Mesendoderm (in vitro differentiated cells): ENCODE measurements at regions not wholly inside any gene's neighbourhood (a gene's known extent, or its start where the extent isn't known, plus 50 kb on each side); places are given as distances from the start of the nearest gene placed in this dataset.

Experiments
- DNase-seq: peaks from one replicate; pipeline ENCODE4 v3.0.0; 2013
- H2AK5ac ChIP-seq: 2 replicates; pipeline ENCODE4 v1.6.1; 2013; ENCODE audit warnings: low read length, inconsistent platforms
- H2BK120ac ChIP-seq: 2 replicates; pipeline ENCODE4 v1.6.1; 2013; ENCODE audit warnings: low read depth, mild to moderate bottlenecking, low read length, moderate library complexity, mixed read lengths
- H2BK15ac ChIP-seq: replicated peaks from 2 replicates; pipeline ENCODE4 v1.6.1; 2013; ENCODE audit warnings: low read depth, mild to moderate bottlenecking, moderate library complexity
- H2BK5ac ChIP-seq: 2 replicates; pipeline ENCODE4 v1.6.1; 2013; ENCODE audit warnings: low read length, inconsistent platforms
- H3K18ac ChIP-seq: 2 replicates; pipeline ENCODE4 v1.6.1; 2013; ENCODE audit warnings: mild to moderate bottlenecking, low read length, mixed read lengths
- H3K23ac ChIP-seq: one replicate; pipeline ENCODE4 v1.6.1; 2013; ENCODE audit warnings: low read length
- H3K27ac ChIP-seq: 2 replicates; pipeline ENCODE4 v1.5.1; 2013; ENCODE audit warnings: low read depth, mild to moderate bottlenecking, inconsistent platforms, low read length, moderate library complexity
- H3K27me3 ChIP-seq: 2 replicates; pipeline ENCODE4 v1.6.1; 2013; ENCODE audit warnings: low read length, control low read depth, mild to moderate bottlenecking, inconsistent platforms; ENCODE audit not compliant: insufficient read depth, poor library complexity
- H3K36me3 ChIP-seq: 2 replicates; pipeline ENCODE4 v1.6.1; 2013; ENCODE audit warnings: low read length, inconsistent platforms; ENCODE audit not compliant: control insufficient read depth, insufficient read depth
- H3K4ac ChIP-seq: one replicate; pipeline ENCODE4 v1.6.1; 2013; ENCODE audit warnings: low read depth, mild to moderate bottlenecking, low read length, moderate library complexity
- H3K4me1 ChIP-seq: 2 replicates; pipeline ENCODE4 v1.6.1; 2013; ENCODE audit warnings: low read depth, low read length, inconsistent platforms; ENCODE audit not compliant: control insufficient read depth
- H3K4me2 ChIP-seq: 2 replicates; pipeline ENCODE4 v1.6.1; 2013; ENCODE audit warnings: low read length
- H3K4me3 ChIP-seq: 2 replicates; pipeline ENCODE4 v1.5.1; 2013; ENCODE audit warnings: mild to moderate bottlenecking, low read length
- H3K56ac ChIP-seq: one replicate; pipeline ENCODE4 v1.6.1; 2013; ENCODE audit warnings: low read length
- H3K79me1 ChIP-seq: 2 replicates; pipeline ENCODE4 v1.6.1; 2013; ENCODE audit warnings: low read length, inconsistent platforms
- H3K79me2 ChIP-seq: 2 replicates; pipeline ENCODE4 v1.6.1; 2013; ENCODE audit warnings: mild to moderate bottlenecking, low read length; ENCODE audit not compliant: control insufficient read depth, insufficient read depth
- H3K9ac ChIP-seq: 2 replicates; pipeline ENCODE4 v1.6.1; 2013; ENCODE audit warnings: low read length, inconsistent platforms
- H4K5ac ChIP-seq: one replicate; pipeline ENCODE4 v1.6.1; 2013; ENCODE audit warnings: low read length
- H4K8ac ChIP-seq: one replicate; pipeline ENCODE4 v1.6.1; 2013; ENCODE audit warnings: low read depth, mild to moderate bottlenecking, control low read depth, low read length, moderate library complexity
- WGBS: extraction: QIAGEN DNeasy Blood & Tissue Kit; methylation state at CpG from one replicate; pipeline ENCODE4 v1.1.7; 2013; ENCODE audit warnings: low lambda C conversion rate, missing lambda C conversion rate; ENCODE audit not compliant: insufficient coverage; ENCODE audit errors: extremely low coverage; 5-methylcytosine and 5-hydroxymethylcytosine counted together

DNA sequence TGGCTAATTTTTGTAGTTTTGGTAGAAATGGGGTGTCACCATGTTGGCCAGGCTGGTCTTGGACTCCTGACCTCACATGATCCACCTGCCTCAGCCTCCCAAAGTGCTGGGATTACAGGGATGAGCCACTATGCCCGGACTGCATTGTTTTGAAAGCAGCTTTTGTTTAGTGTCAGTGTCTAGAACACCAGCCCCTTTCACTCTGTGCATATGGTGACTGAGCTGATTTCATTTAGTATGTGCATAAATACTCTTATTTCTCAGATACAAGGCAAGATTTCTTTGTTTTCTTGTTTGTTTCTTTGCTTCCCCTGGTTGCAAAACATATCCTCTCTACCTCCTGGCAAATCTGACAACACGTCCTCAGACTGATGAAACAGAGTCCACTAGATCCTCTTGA, 152.8 kb upstream of the CHD6 start:
- Histone ChIP-seq H2BK5ac (no peak overlapping the region), H2BK120ac (no peak overlapping the region), H3K4ac (no peak overlapping the region), H4K5ac (no peak overlapping the region), H2AK5ac (no peak overlapping the region), H3K4me1 (peaks cover 3% of the 10 kb centered on the region), H4K8ac (no peak overlapping the region), H3K79me2 (no peaks in the 10 kb centered on the region), H3K9ac (no peak overlapping the region), H3K27ac (no peak overlapping the region), H3K56ac (no peak overlapping the region), H2BK15ac (no peak overlapping the region), H3K4me2 (no peak overlapping the region), H3K36me3 (no peaks in the 10 kb centered on the region), H3K4me3 (no peak overlapping the region), H3K27me3 (no peaks in the 10 kb centered on the region), H3K18ac (no peak overlapping the region), H3K23ac (no peak overlapping the region), H3K79me1 (no peaks in the 10 kb centered on the region)
- WGBS, result no CpG with 5 or more reads among the region's 2 CpGs
- DNase-seq, result no peak

GRCh38 chr20:41770427-41770826, 152.2 kb upstream of the CHD6 start:
- H3K56ac ChIP-seq, result no peak overlapping the region
- WGBS, result no CpG with 5 or more reads among the region's 3 CpGs
- no peaks in the 10 kb centered on the region for H3K27me3 ChIP-seq

DNA sequence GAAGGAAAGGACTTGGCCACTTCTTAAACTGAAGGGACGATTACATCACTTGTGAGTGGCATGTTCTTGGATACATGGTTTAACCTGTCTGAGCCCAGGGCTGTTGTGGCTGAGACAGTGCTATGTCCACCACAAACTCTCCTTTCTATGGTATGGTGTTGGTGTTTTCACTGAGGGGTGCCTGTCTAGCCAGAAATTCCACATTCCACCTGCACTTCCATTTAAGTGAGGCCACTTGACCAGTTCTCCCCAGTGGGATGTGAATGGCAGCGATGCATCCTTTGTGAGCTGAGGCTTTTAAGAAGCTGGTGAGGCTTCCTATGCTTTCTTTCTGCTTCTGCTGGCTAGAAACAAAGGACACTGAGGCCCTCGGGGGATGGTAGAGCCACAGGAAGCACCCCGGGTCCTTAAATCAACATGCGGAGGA, 151.4 kb upstream of the CHD6 start:
- Histone ChIP-seq H3K79me2 (no peaks in the 10 kb centered on the region), H2AK5ac (no peak overlapping the region), H3K36me3 (no peaks in the 10 kb centered on the region), H4K5ac (no peak overlapping the region), H4K8ac (no peak overlapping the region), H3K79me1 (no peaks in the 10 kb centered on the region), H2BK5ac (no peak overlapping the region), H3K27ac (no peak overlapping the region), H2BK15ac (no peak overlapping the region), H3K18ac (no peak overlapping the region), H3K23ac (no peak overlapping the region), H2BK120ac (no peak overlapping the region), H3K4me2 (no peak overlapping the region), H3K4me3 (no peak overlapping the region), H3K4me1 (peaks cover 3% of the 10 kb centered on the region), H3K9ac (no peak overlapping the region), H3K4ac (no peak overlapping the region), H3K27me3 (no peaks in the 10 kb centered on the region), H3K56ac (no peak overlapping the region)
- peak; percentile 76 for DNase-seq
- WGBS, result no CpG with 5 or more reads among the region's 5 CpGs

More at GRCh38 chr20:41770427-41770826, 152.2 kb upstream of the CHD6 start:
- Histone ChIP-seq H3K79me1 (no peaks in the 10 kb centered on the region), H3K4me1 (peaks cover 3% of the 10 kb centered on the region), H2AK5ac (no peak overlapping the region), H3K36me3 (no peaks in the 10 kb centered on the region), H3K79me2 (no peaks in the 10 kb centered on the region), H4K8ac (no peak overlapping the region), H2BK120ac (no peak overlapping the region), H2BK15ac (no peak overlapping the region), H3K9ac (no peak overlapping the region), H4K5ac (no peak overlapping the region), H3K4me2 (no peak overlapping the region), H3K4me3 (no peak overlapping the region), H3K4ac (no peak overlapping the region), H2BK5ac (no peak overlapping the region), H3K23ac (no peak overlapping the region), H3K18ac (no peak overlapping the region), H3K27ac (no peak overlapping the region)
- no peak for DNase-seq

GRCh38 chr20:41750137-41750536, 132.0 kb upstream of the CHD6 start:
- H3K27me3 ChIP-seq, result no peaks in the 10 kb centered on the region
- DNase-seq, result no peak
- H3K27ac ChIP-seq, result no peak overlapping the region
- no peaks in the 10 kb centered on the region for H3K4me1 ChIP-seq
- no peak overlapping the region for H4K5ac ChIP-seq
- no peak overlapping the region for H3K18ac ChIP-seq
- no peak overlapping the region for H3K4ac ChIP-seq
- no peak overlapping the region for H3K56ac ChIP-seq
- no peak overlapping the region for H2BK15ac ChIP-seq
- no peak overlapping the region for H4K8ac ChIP-seq
- H2BK120ac ChIP-seq, result no peak overlapping the region
- H3K9ac ChIP-seq, result no peak overlapping the region
- H3K79me1 ChIP-seq, result no peaks in the 10 kb centered on the region
- H3K36me3 ChIP-seq, result no peaks in the 10 kb centered on the region
- no peak overlapping the region for H3K4me2 ChIP-seq
- H3K23ac ChIP-seq, result no peak overlapping the region
- no CpG with 5 or more reads among the region's 5 CpGs for WGBS
- H2AK5ac ChIP-seq, result no peak overlapping the region
- no peak overlapping the region for H3K4me3 ChIP-seq
- no peaks in the 10 kb centered on the region for H3K79me2 ChIP-seq
- no peak overlapping the region for H2BK5ac ChIP-seq

GRCh38 chr20:41748756-41749582, 130.8 kb upstream of the CHD6 start:
- Histone ChIP-seq H3K56ac (no peak overlapping the region), H3K18ac (no peak overlapping the region), H2AK5ac (no peak overlapping the region), H3K4me3 (no peak overlapping the region), H3K9ac (no peak overlapping the region), H4K8ac (no peak overlapping the region), H3K23ac (no peak overlapping the region), H3K4ac (no peak overlapping the region), H3K79me2 (no peaks in the 10 kb centered on the region), H3K4me2 (no peak overlapping the region), H3K4me1 (no peaks in the 10 kb centered on the region), H2BK5ac (no peak overlapping the region), H2BK120ac (no peak overlapping the region), H3K36me3 (no peaks in the 10 kb centered on the region), H3K79me1 (no peaks in the 10 kb centered on the region), H3K27me3 (no peaks in the 10 kb centered on the region), H3K27ac (no peak overlapping the region), H2BK15ac (no peak overlapping the region), H4K5ac (no peak overlapping the region)
- WGBS, result no CpG with 5 or more reads among the region's 7 CpGs
- DNase-seq, result no peak

GRCh38 chr20:41748051-41748450, 129.9 kb upstream of the CHD6 start:
- Histone ChIP-seq H3K4ac (no peak overlapping the region), H2BK5ac (no peak overlapping the region), H3K4me2 (no peak overlapping the region), H2AK5ac (no peak overlapping the region), H3K27me3 (no peaks in the 10 kb centered on the region), H3K79me2 (no peaks in the 10 kb centered on the region), H3K9ac (no peak overlapping the region), H3K36me3 (no peaks in the 10 kb centered on the region), H3K4me1 (no peaks in the 10 kb centered on the region), H3K27ac (no peak overlapping the region), H3K18ac (no peak overlapping the region), H4K5ac (no peak overlapping the region), H3K79me1 (no peaks in the 10 kb centered on the region), H3K56ac (no peak overlapping the region), H2BK120ac (no peak overlapping the region), H2BK15ac (no peak overlapping the region), H3K23ac (no peak overlapping the region), H4K8ac (no peak overlapping the region), H3K4me3 (no peak overlapping the region)
- peak; percentile 34 for DNase-seq
- no CpG with 5 or more reads among the region's 4 CpGs for WGBS
